GM19099 (cell line): ENCODE measurements at regions not wholly inside any gene's neighbourhood (a gene's known extent, or its start where the extent isn't known, plus 50 kb on each side); places are given as distances from the start of the nearest gene placed in this dataset.

Experiments used
- POLR2A ChIP-seq: IDR thresholded peaks from 3 replicates; pipeline ENCODE4 v1.6.1; 2011; ENCODE audit warnings: low read depth; ENCODE audit not compliant: insufficient read length; ENCODE audit errors: extremely low read depth

DNA sequence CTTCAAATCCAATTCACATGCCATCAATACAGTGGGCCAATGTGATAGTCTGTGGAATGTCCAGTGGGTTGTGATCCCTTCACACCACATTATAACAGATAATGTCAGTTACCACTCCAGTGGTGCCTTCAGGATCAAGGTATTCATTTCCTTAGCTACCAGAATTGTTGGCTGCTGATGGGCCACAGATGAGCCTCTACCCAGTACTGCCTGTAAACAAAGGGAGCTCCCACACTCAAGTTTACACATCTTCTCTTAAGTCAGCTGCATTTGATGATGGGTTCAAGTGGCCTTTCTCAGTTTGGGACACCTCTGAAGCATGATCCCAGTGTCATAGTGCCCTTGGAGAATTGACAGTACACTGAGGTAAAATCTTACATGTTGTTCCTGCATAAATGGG lies 477.0 kb upstream of the CD180 start:
- TF ChIP-seq POLR2A, result no peak

DNA sequence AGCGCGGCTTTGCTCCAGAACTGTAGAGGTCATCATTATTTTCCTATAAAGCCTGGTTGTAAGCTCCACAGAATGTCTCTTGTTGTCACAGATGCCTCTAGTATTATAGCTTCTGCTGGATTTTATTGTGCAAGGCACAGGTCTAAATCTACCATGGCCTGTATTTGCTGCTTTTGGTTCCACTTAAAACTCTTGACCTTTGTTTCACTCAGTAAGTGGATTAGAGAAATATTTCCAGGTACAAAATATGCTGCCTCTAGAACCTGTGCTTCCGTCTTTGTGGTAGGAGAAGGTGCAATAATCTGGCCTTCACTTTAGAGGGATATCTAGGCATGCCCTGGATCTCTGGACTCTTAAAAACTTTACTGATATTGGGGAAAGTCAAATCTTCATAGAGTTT lies 476.6 kb upstream of the CD180 start:
- TF ChIP-seq POLR2A, result no peak

DNA sequence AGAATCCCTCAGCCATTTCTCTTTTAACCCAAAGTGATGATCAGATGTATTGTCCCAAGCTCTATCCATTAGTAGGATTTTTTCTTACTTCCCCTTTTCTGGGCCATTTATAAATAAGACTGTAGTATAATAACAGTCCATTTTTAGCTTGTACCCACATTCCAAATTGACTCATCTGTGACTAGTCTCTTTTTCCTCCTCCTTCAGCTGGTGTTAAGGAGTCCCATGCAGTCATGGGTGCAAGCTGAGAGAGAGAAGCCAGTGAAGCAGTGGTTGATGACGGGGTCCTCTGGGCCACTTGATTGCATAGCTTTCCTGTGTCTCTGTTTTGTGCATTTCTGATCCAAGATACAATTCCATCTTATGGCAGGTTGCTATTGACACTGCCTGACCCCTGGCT lies 476.0 kb upstream of the CD180 start:
- TF ChIP-seq POLR2A, result no peak

DNA sequence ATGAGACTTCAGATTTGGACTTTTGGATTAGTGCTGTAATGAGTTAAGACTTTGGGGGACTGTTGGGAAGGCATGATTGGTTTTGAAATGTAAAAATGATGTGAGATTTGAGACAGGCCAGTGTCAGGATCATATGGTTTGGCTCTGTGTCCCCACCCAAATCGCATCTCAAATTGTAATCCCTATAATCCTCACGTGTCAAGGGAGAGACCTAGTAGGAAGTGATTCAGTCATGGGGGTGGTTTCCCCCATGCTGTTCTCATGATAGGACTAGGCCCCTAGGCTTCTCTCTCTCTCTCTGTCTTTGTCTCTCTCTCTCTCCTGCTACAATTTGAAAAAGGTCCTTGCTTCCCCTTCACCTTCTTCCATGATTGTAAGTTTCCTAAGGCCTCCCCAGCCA lies 473.3 kb upstream of the CD180 start:
- TF ChIP-seq POLR2A, result no peak

DNA sequence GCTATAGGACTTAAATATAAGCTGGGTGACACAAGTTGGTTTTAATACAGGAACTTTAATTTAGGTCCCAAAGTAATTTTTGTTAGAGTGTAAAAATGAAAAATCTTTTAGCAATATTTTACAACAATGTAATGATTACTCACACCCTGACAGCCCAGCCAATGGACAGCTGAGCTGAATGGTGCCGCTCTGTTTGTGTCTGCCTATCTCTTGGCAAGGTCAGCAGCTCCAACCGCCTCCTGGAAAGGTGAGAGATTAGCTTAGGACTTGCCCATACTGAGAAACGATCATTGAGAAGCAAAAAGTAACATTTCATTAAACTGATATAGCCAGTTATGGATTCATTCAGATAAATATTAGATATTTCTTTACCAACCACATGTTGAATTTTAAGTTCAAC lies 463.6 kb upstream of the CD180 start:
- no peak for TF ChIP-seq POLR2A

DNA sequence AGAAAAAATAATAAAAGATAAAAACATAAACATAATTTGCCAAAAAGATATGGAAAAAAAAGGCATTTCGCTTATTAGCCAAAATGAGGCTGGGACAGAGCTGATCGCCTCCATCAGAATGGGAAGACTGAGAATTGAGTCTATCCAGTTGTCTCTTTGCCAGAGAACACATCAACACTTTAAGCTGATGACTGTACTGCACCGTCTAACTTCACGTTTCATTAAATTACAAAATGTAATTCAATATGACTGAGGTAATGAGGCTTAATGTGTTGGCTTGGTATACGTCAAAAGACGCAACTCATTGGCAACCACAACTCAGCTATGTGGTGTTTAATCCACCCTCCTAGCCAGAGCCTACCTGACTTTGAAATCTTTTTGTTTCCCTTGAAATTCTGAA lies 462.7 kb upstream of the CD180 start:
- TF ChIP-seq POLR2A, result no peak

DNA sequence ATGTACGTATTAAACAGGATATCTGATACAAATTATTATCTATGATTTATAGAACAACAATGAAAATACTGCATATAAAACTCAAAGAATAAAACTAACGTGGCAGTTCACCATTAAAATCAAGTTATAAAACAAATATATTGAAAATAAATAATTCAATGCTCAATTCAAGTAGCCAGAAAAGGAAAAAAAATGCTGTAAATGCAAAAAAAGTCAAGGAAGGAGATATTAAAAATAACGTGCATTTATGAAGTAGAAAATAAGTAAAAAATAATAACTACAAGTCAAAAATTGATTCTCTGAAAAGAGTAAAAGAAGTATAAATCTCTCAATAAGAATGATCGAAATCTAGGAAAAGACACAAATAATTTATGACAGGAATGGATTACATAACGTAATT lies 460.5 kb upstream of the CD180 start:
- TF ChIP-seq POLR2A, result no peak

DNA sequence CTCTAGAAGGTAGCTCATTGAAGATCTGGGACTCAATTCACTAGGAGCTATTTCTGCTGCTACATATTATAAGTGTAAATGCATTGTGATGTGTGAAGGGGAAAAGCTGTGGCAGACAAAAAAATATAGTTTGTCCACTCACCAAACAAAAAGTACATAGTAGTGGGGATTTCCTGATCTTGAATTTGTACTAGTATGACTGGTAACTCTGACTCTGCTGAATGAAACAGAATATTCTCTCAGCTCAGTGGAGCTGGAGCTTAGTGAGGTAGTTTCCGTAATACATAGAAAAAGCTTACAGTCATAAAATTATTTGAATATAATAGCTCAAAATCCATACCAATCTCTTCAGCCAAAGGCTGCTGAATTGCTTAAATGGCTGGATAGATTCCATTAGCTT lies 455.6 kb upstream of the CD180 start:
- TF ChIP-seq POLR2A, result no peak

DNA sequence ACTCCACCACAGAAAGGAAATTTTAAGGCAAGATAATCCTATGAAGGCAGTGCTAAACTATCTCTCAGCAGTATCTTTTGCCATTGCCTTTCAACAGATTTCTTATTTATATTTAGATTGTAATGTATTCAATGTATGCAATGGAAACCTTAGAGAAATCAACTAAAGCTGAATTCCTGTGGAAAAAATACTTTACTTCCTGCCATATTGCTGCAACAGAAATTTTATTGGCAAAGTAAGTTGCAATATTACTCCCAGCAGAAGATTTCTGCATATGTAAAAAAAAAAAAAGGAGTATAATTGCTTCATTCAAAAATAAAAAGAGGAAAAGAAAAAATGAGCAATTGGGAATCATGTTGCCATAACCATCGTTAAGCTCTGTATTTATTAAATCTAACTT lies 454.6 kb upstream of the CD180 start:
- no peak for TF ChIP-seq POLR2A

DNA sequence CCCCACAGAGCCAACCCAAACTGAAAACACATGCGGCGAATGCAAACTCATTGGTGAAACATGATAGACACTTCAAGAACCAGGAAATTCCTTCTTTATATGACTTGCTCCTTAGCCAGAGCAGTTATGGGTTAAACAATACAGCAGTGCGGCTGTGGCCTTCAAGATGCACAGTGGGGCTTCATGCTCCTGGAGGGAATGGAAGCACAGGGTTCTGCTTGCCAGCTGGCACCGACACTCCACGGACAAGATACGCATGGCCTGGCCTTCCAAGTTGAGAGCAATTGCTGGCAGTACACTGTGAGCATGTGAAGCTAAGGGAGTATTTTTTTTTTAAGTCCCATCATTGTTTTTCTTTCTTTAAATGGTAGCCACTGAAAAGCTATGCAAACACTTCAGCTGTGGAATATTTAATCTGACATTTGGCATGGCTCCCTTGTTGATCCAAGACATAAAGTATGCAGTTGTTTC lies 451.6 kb upstream of the CD180 start:
- TF ChIP-seq POLR2A, result no peak

DNA sequence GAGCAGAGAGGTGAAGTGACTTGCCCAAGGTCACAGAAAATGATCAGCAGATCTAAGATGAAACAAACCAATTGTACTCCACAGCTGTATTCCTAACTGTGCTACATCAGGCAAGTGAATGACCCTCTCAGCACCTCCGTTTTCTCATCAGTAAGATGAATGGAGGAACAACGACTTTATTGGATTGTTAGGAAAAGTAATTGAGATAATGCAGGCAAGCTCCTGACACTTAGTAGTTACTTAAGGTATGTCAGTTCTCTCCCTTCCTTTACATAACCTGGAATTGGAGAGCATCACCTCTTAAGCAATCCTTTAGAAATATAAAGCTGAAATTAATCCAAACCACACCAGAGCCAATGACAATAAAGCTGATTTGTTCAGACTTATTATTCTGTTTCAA lies 451.2 kb upstream of the CD180 start:
- no peak for TF ChIP-seq POLR2A

DNA sequence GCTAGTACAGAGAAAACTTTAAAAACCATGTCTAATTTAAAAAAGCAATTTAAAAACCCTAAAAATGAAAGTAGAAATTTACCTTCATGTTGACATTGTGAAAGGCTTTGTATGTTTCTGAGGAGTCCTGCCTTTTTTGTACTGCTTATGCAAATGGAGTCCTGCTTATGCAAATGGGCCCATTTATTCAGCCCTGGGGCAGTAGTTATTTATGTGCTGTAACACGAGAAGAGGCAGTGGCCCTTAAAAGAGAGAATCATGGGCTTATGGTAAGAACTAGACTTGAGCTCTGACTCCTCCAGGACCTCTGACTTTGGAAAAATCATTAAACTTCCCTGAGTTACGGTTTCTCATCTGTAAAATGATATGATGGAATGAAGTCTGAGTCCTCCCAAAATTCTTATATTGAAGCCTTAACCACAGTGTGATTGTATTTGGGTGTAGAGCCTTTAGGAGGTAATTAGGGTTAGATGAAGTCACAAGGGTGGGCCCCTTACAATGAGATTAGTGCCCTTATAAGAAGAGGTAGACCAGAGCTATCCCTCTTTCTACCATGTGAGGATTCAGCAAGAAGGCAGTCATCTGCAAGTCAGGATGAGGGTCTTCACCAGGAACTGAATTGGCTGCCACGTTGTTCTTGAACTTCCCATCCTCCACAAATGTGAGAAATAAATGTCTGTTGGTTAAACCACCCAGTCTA lies 447.8 kb upstream of the CD180 start:
- TF ChIP-seq POLR2A, result no peak

DNA sequence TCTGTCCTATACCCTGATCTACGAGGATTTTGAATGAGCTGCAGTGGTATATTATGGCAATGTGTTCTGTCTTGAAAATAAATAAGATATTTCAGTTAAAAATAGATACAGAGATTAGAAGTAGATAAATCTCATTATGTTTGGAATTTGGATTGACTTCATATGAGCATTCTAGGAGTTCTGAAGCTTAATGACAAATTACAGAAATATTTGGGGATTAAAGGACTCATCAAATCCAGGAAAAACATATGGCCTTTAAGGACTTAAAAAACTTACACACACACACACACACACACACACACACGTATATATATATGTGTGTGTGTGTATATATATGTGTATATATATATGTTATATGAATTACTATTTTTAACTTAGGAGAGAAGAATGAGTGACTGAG lies 446.9 kb upstream of the CD180 start:
- TF ChIP-seq POLR2A, result no peak

DNA sequence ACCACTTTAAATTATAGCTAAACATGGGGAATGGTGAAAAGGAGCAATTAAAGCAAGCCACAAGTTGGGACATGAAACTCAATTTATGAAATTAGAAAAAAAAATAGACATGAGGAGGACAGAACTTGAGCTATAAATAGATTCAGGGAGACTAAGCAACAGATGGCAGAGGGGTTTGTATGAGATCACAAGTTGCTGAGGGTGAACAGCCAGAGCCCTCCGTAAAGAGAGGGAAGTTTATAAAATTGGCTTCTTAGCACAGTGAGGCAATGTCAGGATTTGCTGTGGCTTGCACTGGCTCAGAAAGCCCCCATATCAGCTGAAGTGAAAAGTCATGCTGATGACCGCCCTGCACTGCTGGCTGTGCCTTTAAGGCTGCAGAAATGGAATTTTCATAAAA lies 443.4 kb upstream of the CD180 start:
- no peak for TF ChIP-seq POLR2A

DNA sequence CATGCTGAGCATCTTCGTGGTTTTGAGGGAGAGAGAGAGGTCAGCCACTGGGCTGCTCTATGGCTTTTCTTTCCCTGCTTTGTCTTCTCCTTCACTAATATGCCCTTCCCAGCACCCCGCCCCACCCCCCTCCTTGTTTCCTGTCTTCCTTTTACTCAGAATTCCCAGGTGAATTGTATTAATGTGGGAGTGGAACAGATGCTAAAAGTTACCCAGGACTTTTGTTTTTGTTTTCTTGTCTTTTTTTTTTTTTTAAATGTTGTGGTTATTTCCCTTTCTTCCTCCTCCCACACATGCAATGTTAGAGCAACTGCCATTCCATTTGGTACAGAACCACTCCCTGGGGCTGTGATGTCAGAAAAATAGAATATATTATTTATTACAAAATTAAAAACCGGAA lies 442.7 kb upstream of the CD180 start:
- no peak for TF ChIP-seq POLR2A

DNA sequence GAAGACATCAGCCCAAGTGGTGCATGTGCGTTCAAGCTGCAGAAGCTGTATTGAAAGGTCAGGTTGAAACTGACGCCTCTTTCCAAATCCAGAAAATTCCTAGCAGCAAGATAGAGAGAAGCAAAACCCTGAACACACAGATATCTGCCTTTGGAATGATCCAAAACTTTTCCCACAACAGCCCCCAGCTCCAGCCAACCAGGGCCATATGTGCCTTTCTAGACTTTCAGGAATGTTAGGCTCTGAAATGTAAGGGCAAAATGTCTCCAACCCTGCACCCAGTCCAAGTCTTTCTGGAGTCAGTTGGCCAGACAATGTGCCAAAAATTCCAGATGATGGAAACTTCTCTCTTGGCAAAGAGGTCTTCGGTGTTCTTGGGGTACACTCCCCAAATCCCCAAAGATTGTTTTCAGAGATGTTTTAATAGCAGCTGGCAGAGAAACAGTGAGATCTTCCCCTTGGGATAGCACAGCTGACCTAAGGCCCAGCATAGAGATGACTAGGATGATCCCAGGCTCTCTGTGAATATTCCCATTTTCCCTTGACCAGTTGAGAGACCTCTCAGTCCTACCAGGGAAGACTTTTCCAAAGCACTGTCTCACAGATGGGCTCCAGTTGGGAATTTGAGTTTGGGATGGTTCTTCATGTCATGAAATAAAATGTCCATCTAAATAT lies 440.4 kb upstream of the CD180 start:
- no peak for TF ChIP-seq POLR2A

DNA sequence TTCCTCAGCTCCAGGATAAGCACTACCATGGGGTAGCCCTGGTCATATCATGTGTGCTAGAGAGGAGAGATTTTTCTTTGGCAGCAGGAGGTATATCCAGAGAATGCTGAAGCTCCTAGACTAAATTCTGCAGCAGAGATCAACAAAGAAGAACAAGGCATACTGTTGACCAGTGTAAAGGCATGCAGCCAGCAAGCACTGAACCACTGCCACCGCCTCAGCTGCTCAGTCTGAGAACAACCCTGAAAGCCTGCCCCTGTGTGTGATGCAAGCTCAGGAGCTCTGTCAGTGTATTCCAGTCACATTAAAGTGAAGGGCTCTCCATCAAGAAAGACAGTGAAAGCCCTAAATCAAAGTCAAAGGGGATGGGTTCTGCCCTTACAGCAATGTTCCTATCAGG lies 439.5 kb upstream of the CD180 start:
- no peak for TF ChIP-seq POLR2A
